Tibial artery (tissue), 4 donors: ENCODE measurements at regions not wholly inside any gene's neighbourhood (a gene's known extent, or its start where the extent isn't known, plus 50 kb on each side); places are given as distances from the start of the nearest gene placed in this dataset.
"Not testable (repeated sequence)": the region's sequence is repeated elsewhere in the genome, so short reads cannot be mapped to it uniquely, and the experiment has no call there.

Experiments used
- DNase-seq, 2 donors: peaks; one replicate each; pipeline ENCODE4 v3.0.0-alpha.2; 2019
- H3K27ac ChIP-seq, 2 donors: fragments of 200-600 bp; sonication (generic) in 1 of 2; 1 replicate in 1 of 2; 2 replicates in 1 of 2; pipeline ENCODE4 v1.5.1; 2018 to 2019; ENCODE audit warnings: mild to moderate bottlenecking in 1 of 2
- H3K27me3 ChIP-seq, 2 donors: fragments of 200-600 bp; sonication (generic) in 1 of 2; one replicate each; pipeline versions ENCODE4 v1.5.1 to v1.6.0; 2016 to 2019
- H3K36me3 ChIP-seq, 3 donors: fragments of 200-600 bp; sonication (generic) in 2 of 3; one replicate each; pipeline ENCODE4 v1.5.1; 2016 to 2019; ENCODE audit warnings: mild to moderate bottlenecking in 2 of 3
- H3K4me1 ChIP-seq, 4 donors: fragments of 200-600 bp; sonication (generic) in 2 of 4; 1 replicate in 3 of 4; 2 replicates in 1 of 4; pipeline ENCODE4 v1.5.1; 2016 to 2019
- H3K4me3 ChIP-seq, 2 donors: fragments of 200-600 bp; sonication (generic) in 1 of 2; 1 replicate in 1 of 2; 2 replicates in 1 of 2; pipeline ENCODE4 v1.5.1; 2018 to 2019; ENCODE audit warnings: mild to moderate bottlenecking in 2 of 2
- H3K9me3 ChIP-seq, 3 donors: fragments of 200-600 bp; sonication (generic) in 1 of 3; one replicate each; pipeline ENCODE4 v1.5.1; 2016 to 2019
- CTCF ChIP-seq, 2 experiments: fragments of 200-600 bp in 1 of 2; fragments of 450-650 bp in 1 of 2; IDR thresholded peaks; one replicate each; pipeline ENCODE4 v1.5.1; 2017 to 2019; ENCODE audit warnings: antibody characterized with exemption in 2 of 2, mild to moderate bottlenecking in 1 of 2, moderate library complexity in 1 of 2
- intact Hi-C: fragments of 100-400 bp; cut with DNase I; formaldehyde crosslinking; loops from one replicate; pipeline ENCODE4 v1.15.0; 2023; ENCODE audit warnings: low total_unique reads

GRCh38 chr2:7169593-7169992 is 252.4 kb downstream of the RNF144A start:
- Histone ChIP-seq H3K27ac (no peak overlapping the region), H3K9me3 (no peaks in the 10 kb centered on the region), H3K4me3 (no peak overlapping the region), H3K36me3 (no peaks in the 10 kb centered on the region), H3K27me3 (no peaks in the 10 kb centered on the region), H3K4me1 (no peaks in the 10 kb centered on the region)
- intact Hi-C loops: no loop called here
- DNase-seq: no peak
- TF ChIP-seq CTCF (IDR thresholded peaks at IDR 0.05): no peak

- H3K9me3 ChIP-seq, DNase-seq, H3K27me3 ChIP-seq, H3K4me1 ChIP-seq, H3K36me3 ChIP-seq, H3K4me3 ChIP-seq, intact Hi-C loops, H3K27ac ChIP-seq: not testable (repeated sequence)
Measured at GRCh38 chr2:7178996-7179395, 261.8 kb downstream of the RNF144A start.

GRCh38 chr2:7180638-7181370 is 263.6 kb downstream of the RNF144A start:
- Histone ChIP-seq H3K4me1 (no peaks in the 10 kb centered on the region), H3K27ac (no peak overlapping the region), H3K36me3 (no peaks in the 10 kb centered on the region), H3K9me3 (no peaks in the 10 kb centered on the region), H3K27me3 (no peaks in the 10 kb centered on the region), H3K4me3 (no peak overlapping the region)
- no peak for TF ChIP-seq CTCF (IDR thresholded peaks at IDR 0.05)
- intact Hi-C loops: no loop called here
- DNase-seq: no peak

- no peak overlapping the region for H3K4me3 ChIP-seq
- H3K9me3 ChIP-seq: no peaks in the 10 kb centered on the region
- no peak for DNase-seq
- intact Hi-C loops: no loop called here
- H3K4me1 ChIP-seq: no peaks in the 10 kb centered on the region
- no peaks in the 10 kb centered on the region for H3K27me3 ChIP-seq
- no peak overlapping the region for H3K27ac ChIP-seq
- TF ChIP-seq CTCF (IDR thresholded peaks at IDR 0.05): no peak
- no peaks in the 10 kb centered on the region for H3K36me3 ChIP-seq
Measured at GRCh38 chr2:7182525-7182924, 265.3 kb downstream of the RNF144A start.

GRCh38 chr2:7189106-7189505 is 271.9 kb downstream of the RNF144A start:
- DNase-seq: no peak
- no peak for TF ChIP-seq CTCF (IDR thresholded peaks at IDR 0.05)
- Histone ChIP-seq H3K27me3 (no peaks in the 10 kb centered on the region), H3K9me3 (no peaks in the 10 kb centered on the region), H3K27ac (no peak overlapping the region), H3K4me3 (no peak overlapping the region), H3K36me3 (no peaks in the 10 kb centered on the region), H3K4me1 (no peaks in the 10 kb centered on the region)
- intact Hi-C loops: no loop called here

GRCh38 chr2:7190587-7191324 is 273.5 kb downstream of the RNF144A start:
- H3K4me3 ChIP-seq: no peak overlapping the region
- H3K27me3 ChIP-seq: no peaks in the 10 kb centered on the region
- H3K36me3 ChIP-seq: no peaks in the 10 kb centered on the region
- no peaks in the 10 kb centered on the region for H3K9me3 ChIP-seq
- H3K27ac ChIP-seq: no peak overlapping the region
- no peak for DNase-seq
- intact Hi-C loops: no loop called here
- no peaks in the 10 kb centered on the region for H3K4me1 ChIP-seq
- TF ChIP-seq CTCF (IDR thresholded peaks at IDR 0.05): no peak
